Peyer's patch (tissue), 4 donors: ENCODE measurements at regions not wholly inside any gene's neighbourhood (a gene's known extent, or its start where the extent isn't known, plus 50 kb on each side); places are given as distances from the start of the nearest gene placed in this dataset.

Source experiments
- DNase-seq, 3 donors: peaks; one replicate each; pipeline ENCODE4 v3.0.0-alpha.2; 2017 to 2019
- H3K27ac ChIP-seq, 4 donors: fragments of 200-600 bp; sonication (generic); one replicate each; pipeline ENCODE4 v1.5.1; 2016 to 2019
- H3K27me3 ChIP-seq, 2 donors: fragments of 200-600 bp; sonication (generic); one replicate each; pipeline ENCODE4 v1.5.1; 2019
- H3K36me3 ChIP-seq, 3 donors: fragments of 200-600 bp; sonication (generic); one replicate each; pipeline ENCODE4 v1.5.1; 2016 to 2019
- H3K4me1 ChIP-seq, 4 donors: fragments of 200-600 bp; sonication (generic); one replicate each; pipeline ENCODE4 v1.5.1; 2016 to 2019
- H3K4me3 ChIP-seq, 4 donors: fragments of 200-600 bp; sonication (generic); 1 replicate in 3 of 4; 2 replicates in 1 of 4; pipeline ENCODE4 v1.5.1; 2016 to 2019; ENCODE audit warnings: mild to moderate bottlenecking in 1 of 4
- H3K9me3 ChIP-seq, 4 donors: fragments of 200-600 bp; sonication (generic); one replicate each; pipeline ENCODE4 v1.5.1; 2016 to 2019; ENCODE audit warnings: mild to moderate bottlenecking in 1 of 4
- CTCF ChIP-seq, 6 experiments: fragments of 450-650 bp in 4 of 6; fragments of 200-600 bp in 2 of 6; sonication (generic) in 1 of 6; IDR thresholded peaks; one replicate each; pipeline ENCODE4 v1.5.1; 2017 to 2019; ENCODE audit warnings: antibody characterized with exemption in 6 of 6, mild to moderate bottlenecking in 3 of 6, moderate library complexity in 1 of 6
- POLR2A ChIP-seq, 2 donors: fragments of 450-650 bp; IDR thresholded peaks; one replicate each; pipeline ENCODE4 v1.5.1; 2017; ENCODE audit warnings: antibody characterized with exemption in 2 of 2, mild to moderate bottlenecking in 2 of 2, moderate library complexity in 2 of 2

GRCh38 chr5:111010783-111011182 lies 60.7 kb upstream of the TSLP start:
- Histone ChIP-seq H3K4me3 (no peak overlapping the region), H3K4me1 (no peaks in the 10 kb centered on the region), H3K27ac (no peak overlapping the region), H3K36me3 (no peaks in the 10 kb centered on the region), H3K27me3 (no peaks in the 10 kb centered on the region), H3K9me3 (no peaks in the 10 kb centered on the region)
- TF ChIP-seq POLR2A (IDR thresholded peaks at IDR 0.05): no peak
- no peak for TF ChIP-seq CTCF (IDR thresholded peaks at IDR 0.05)
- no peak for DNase-seq

GRCh38 chr5:111013011-111013410 lies 58.5 kb upstream of the TSLP start:
- DNase-seq: no peak
- Histone ChIP-seq H3K4me1 (no peaks in the 10 kb centered on the region), H3K27me3 (no peaks in the 10 kb centered on the region)

GRCh38 chr5:111016801-111017200 lies 54.7 kb upstream of the TSLP start:
- no peaks in the 10 kb centered on the region for H3K4me1 ChIP-seq
- no peak for DNase-seq
- no peak overlapping the region for H3K4me3 ChIP-seq
- TF ChIP-seq POLR2A (IDR thresholded peaks at IDR 0.05): no peak
- TF ChIP-seq CTCF (IDR thresholded peaks at IDR 0.05): no peak
- H3K27me3 ChIP-seq: no peaks in the 10 kb centered on the region
- H3K9me3 ChIP-seq: no peaks in the 10 kb centered on the region
- no peak overlapping the region for H3K27ac ChIP-seq
- H3K36me3 ChIP-seq: no peaks in the 10 kb centered on the region

More at GRCh38 chr5:111013011-111013410, 58.5 kb upstream of the TSLP start:
- H3K9me3 ChIP-seq: no peaks in the 10 kb centered on the region
- no peak overlapping the region for H3K27ac ChIP-seq
- no peak overlapping the region for H3K4me3 ChIP-seq
- TF ChIP-seq CTCF (IDR thresholded peaks at IDR 0.05) (no peak), POLR2A (IDR thresholded peaks at IDR 0.05) (no peak)
- H3K36me3 ChIP-seq: no peaks in the 10 kb centered on the region

- Histone ChIP-seq H3K27ac (no peak overlapping the region), H3K27me3 (no peaks in the 10 kb centered on the region), H3K4me1 (peaks cover 0 to 2% (median 0%) of the 10 kb centered on the region in 4 donors), H3K4me3 (no peak overlapping the region), H3K36me3 (no peaks in the 10 kb centered on the region), H3K9me3 (no peaks in the 10 kb centered on the region)
- no peak for DNase-seq
- TF ChIP-seq CTCF (IDR thresholded peaks at IDR 0.05) (no peak), POLR2A (IDR thresholded peaks at IDR 0.05) (no peak)
These were observed 53.8 kb upstream of the TSLP start for GRCh38 chr5:111017731-111018130.
